ENCODE measurements at regions not wholly inside any gene's neighbourhood (a gene's known extent, or its start where the extent isn't known, plus 50 kb on each side); places are given as distances from the start of the nearest gene placed in this dataset.

- Histone ChIP-seq H3K4me1 (no peaks in the 10 kb centered on the region), H3K4me3 (no peak overlapping the region), H3K9me3 (no peaks in the 10 kb centered on the region), H3K27ac (no peak overlapping the region), H3K36me3 (no peaks in the 10 kb centered on the region), H3K27me3 (ENCODE audit: low read depth) (no peaks in the 10 kb centered on the region)
- ATAC-seq (no peak), DNase-seq (no peak)
- intact Hi-C loops (cut with DNase I) = no loop called here
- no peak for TF ChIP-seq CTCF (IDR thresholded peaks at IDR 0.05)
Observed at GRCh38 chr4:137468836-137469235, 63.5 kb downstream of the PCDH18 start.

GRCh38 chr4:137467537-137467936, 64.8 kb downstream of the PCDH18 start:
- H3K36me3 ChIP-seq = no peaks in the 10 kb centered on the region
- no peaks in the 10 kb centered on the region for H3K9me3 ChIP-seq
- intact Hi-C loops (cut with DNase I) = no loop called here
- H3K27me3 ChIP-seq (ENCODE audit: low read depth) = no peaks in the 10 kb centered on the region
- no peak for TF ChIP-seq CTCF (IDR thresholded peaks at IDR 0.05)
- ATAC-seq (no peak), DNase-seq (no peak)
- no peaks in the 10 kb centered on the region for H3K4me1 ChIP-seq
- no peak overlapping the region for H3K4me3 ChIP-seq
- H3K27ac ChIP-seq = no peak overlapping the region

GRCh38 chr4:137463377-137464003, 68.8 kb downstream of the PCDH18 start:
- H3K36me3 ChIP-seq = no peaks in the 10 kb centered on the region
- intact Hi-C loops (cut with DNase I) = no loop called here
- DNase-seq (no peak), ATAC-seq (no peak)
- no peak overlapping the region for H3K4me3 ChIP-seq
- H3K27me3 ChIP-seq (ENCODE audit: low read depth) = no peaks in the 10 kb centered on the region
- no peak for TF ChIP-seq CTCF (IDR thresholded peaks at IDR 0.05)
- no peaks in the 10 kb centered on the region for H3K9me3 ChIP-seq
- H3K27ac ChIP-seq = no peak overlapping the region
- no peaks in the 10 kb centered on the region for H3K4me1 ChIP-seq

GRCh38 chr4:137455647-137456321, 76.5 kb downstream of the PCDH18 start:
- Histone ChIP-seq H3K27ac (no peak overlapping the region), H3K27me3 (ENCODE audit: low read depth) (no peaks in the 10 kb centered on the region), H3K4me3 (no peak overlapping the region), H3K9me3 (no peaks in the 10 kb centered on the region), H3K4me1 (no peaks in the 10 kb centered on the region), H3K36me3 (no peaks in the 10 kb centered on the region)
- DNase-seq (no peak), ATAC-seq (no peak)
- intact Hi-C loops (cut with DNase I) = no loop called here
- no peak for TF ChIP-seq CTCF (IDR thresholded peaks at IDR 0.05)

- H3K4me1 ChIP-seq = no peaks in the 10 kb centered on the region
- no peak overlapping the region for H3K27ac ChIP-seq
- DNase-seq (no peak), ATAC-seq (no peak)
- intact Hi-C loops (cut with DNase I) = no loop called here
- H3K9me3 ChIP-seq = no peaks in the 10 kb centered on the region
- no peak overlapping the region for H3K4me3 ChIP-seq
- no peak for TF ChIP-seq CTCF (IDR thresholded peaks at IDR 0.05)
- H3K27me3 ChIP-seq (ENCODE audit: low read depth) = no peaks in the 10 kb centered on the region
- H3K36me3 ChIP-seq = no peaks in the 10 kb centered on the region
Observed at GRCh38 chr4:137454767-137455166, 77.5 kb downstream of the PCDH18 start.

All from lower lobe of right lung (tissue), 2 donors.